AG10803 (cell line): ENCODE measurements at regions not wholly inside any gene's neighbourhood (a gene's known extent, or its start where the extent isn't known, plus 50 kb on each side); places are given as distances from the start of the nearest gene placed in this dataset.

Experiments
- DNase-seq: peaks from one replicate; pipeline ENCODE4 v3.0.0; 2010; ENCODE audit warnings: low read depth
- H3K4me3 ChIP-seq: 2 replicates; pipeline ENCODE4 v1.5.1; 2011; ENCODE audit warnings: mild to moderate bottlenecking, low read length, control low read depth
- TF ChIP-seq, protein P1 (sequence below): conservative IDR thresholded peaks from 2 replicates; pipeline ENCODE4 v1.5.1; 2011; ENCODE audit warnings: mild to moderate bottlenecking, low read length, control low read depth, inconsistent platforms

GRCh38 chr18:41331661-41332060 lies 623.4 kb upstream of the PIK3C3 start:
- H3K4me3 ChIP-seq, result no peak overlapping the region
- DNase-seq, result no peak
- TF ChIP-seq, protein P1, sequence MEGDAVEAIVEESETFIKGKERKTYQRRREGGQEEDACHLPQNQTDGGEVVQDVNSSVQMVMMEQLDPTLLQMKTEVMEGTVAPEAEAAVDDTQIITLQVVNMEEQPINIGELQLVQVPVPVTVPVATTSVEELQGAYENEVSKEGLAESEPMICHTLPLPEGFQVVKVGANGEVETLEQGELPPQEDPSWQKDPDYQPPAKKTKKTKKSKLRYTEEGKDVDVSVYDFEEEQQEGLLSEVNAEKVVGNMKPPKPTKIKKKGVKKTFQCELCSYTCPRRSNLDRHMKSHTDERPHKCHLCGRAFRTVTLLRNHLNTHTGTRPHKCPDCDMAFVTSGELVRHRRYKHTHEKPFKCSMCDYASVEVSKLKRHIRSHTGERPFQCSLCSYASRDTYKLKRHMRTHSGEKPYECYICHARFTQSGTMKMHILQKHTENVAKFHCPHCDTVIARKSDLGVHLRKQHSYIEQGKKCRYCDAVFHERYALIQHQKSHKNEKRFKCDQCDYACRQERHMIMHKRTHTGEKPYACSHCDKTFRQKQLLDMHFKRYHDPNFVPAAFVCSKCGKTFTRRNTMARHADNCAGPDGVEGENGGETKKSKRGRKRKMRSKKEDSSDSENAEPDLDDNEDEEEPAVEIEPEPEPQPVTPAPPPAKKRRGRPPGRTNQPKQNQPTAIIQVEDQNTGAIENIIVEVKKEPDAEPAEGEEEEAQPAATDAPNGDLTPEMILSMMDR, result no peak

- H3K4me3 ChIP-seq, result no peak overlapping the region
- TF ChIP-seq, protein P1, result no peak
- peak; percentile 47 for DNase-seq
Observed at GRCh38 chr18:41326311-41326710, 628.7 kb upstream of the PIK3C3 start.

DNA sequence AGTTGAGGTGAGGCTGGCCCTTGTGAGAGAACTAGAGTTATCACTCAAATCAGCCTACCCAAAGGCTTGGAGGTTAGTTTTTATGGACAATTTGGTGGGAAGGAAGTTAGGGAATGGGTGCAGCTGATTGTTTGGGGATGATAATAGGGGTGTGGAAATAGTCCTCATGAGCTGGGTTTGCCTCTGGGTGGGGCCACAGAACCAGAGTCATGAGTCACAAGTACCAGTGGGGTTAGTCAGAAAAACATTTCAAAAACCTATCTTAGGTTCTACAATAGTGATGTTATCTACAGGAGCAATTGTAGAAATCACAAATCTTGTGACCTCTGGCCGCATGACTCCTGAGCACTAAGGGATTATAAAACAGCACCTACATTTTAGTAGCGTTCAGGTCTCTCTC lies 630.1 kb upstream of the PIK3C3 start:
- TF ChIP-seq, protein P1, result no peak
- no peak overlapping the region for H3K4me3 ChIP-seq
- DNase-seq, result peak; percentile 29

DNA sequence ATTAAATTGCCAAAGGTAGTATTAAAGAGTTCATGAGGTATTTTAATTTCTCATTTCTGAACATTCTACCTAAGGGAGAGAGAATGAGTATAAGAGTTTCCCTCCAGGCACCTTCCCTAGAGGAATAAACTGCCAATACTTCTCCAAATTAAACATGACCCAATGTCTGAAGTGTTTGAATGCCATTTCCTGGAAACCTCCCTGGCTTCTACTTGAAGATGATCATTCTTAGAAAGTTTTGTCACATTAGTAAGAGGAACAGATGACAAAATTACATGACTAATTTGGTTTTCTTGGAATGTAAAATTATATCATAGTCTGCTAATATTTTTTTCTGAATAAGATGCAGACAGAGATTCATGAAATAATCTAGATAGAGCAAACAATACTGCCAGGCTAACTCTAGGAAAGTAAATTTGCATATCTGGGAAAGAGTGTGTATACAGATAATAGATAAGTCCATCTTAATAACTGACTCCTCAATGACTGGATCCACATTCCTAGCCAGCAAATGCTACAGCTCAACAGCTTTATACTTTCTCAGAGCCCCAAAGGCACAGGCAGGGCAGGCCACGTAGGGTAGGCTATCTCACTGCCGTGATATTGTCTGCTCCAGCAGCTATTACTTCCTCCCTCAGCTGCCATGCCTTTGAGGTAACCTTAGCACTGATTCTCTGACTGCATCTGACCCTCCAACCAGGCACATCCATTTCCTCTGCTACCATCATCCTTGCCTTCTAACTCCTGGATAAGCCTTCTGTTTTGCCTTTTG lies 630.8 kb upstream of the PIK3C3 start:
- TF ChIP-seq, protein P1, result no peak
- no peak overlapping the region for H3K4me3 ChIP-seq
- DNase-seq, result no peak

GRCh38 chr18:41323044-41323443 lies 632.0 kb upstream of the PIK3C3 start:
- no peak overlapping the region for H3K4me3 ChIP-seq
- TF ChIP-seq, protein P1, result no peak
- no peak for DNase-seq

GRCh38 chr18:41320100-41320499 lies 634.9 kb upstream of the PIK3C3 start:
- no peak for DNase-seq
- TF ChIP-seq, protein P1, result no peak
- no peak overlapping the region for H3K4me3 ChIP-seq

DNA sequence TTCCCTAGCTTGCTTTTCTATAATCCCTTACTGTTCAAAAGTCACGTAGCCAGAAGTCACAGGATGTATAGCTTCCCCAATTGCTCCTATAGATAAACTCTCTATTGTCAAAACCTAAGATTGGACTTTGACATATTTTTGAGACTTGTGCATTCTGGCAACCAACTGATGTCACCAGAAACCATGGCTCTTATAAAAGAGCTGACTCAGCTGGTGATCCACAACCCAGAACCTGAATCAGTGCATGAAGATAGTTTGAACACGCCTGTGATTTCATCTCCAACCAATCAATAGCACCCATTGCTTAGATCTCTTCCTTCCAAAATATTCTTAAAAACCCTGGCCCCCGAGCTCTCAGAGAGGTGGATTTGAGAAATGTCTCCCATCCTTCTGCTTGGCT lies 639.9 kb upstream of the PIK3C3 start:
- no peak for DNase-seq
- no peak overlapping the region for H3K4me3 ChIP-seq

More for the DNA sequence above, 639.9 kb upstream of the PIK3C3 start:
- TF ChIP-seq, protein P1, result no peak
